Neuronal stem cell (in vitro differentiated cells): ENCODE measurements at regions not wholly inside any gene's neighbourhood (a gene's known extent, or its start where the extent isn't known, plus 50 kb on each side); places are given as distances from the start of the nearest gene placed in this dataset.
A peak's percentile ranks its signal among the peaks of the same experiment; 100 is the strongest.

Source experiments
- DNase-seq: peaks from one replicate; pipeline ENCODE4 v3.0.0-alpha.2; 2013; ENCODE audit warnings: low spot score
- H2AFZ ChIP-seq: one replicate; pipeline ENCODE4 v1.6.1; 2013; ENCODE audit warnings: mild to moderate bottlenecking, low read length, inconsistent platforms
- H2AK5ac ChIP-seq: 2 replicates; pipeline ENCODE4 v1.6.1; 2013; ENCODE audit warnings: low read depth, mild to moderate bottlenecking, inconsistent platforms, low read length, moderate library complexity, mixed read lengths
- H2BK120ac ChIP-seq: 2 replicates; pipeline ENCODE4 v1.6.1; 2013; ENCODE audit warnings: low read depth, mild to moderate bottlenecking, inconsistent platforms, low read length, moderate library complexity, mixed read lengths
- H2BK12ac ChIP-seq: one replicate; pipeline ENCODE4 v1.6.1; 2013; ENCODE audit warnings: low read length, inconsistent platforms
- H2BK15ac ChIP-seq: 2 replicates; pipeline ENCODE4 v1.6.1; 2013; ENCODE audit warnings: mild to moderate bottlenecking, low read length, inconsistent platforms, mixed read lengths
- H2BK5ac ChIP-seq: one replicate; pipeline ENCODE4 v1.6.1; 2013; ENCODE audit warnings: inconsistent platforms, mild to moderate bottlenecking, low read length, moderate library complexity
- H3K14ac ChIP-seq: one replicate; pipeline ENCODE4 v1.6.1; 2013; ENCODE audit warnings: low read length, inconsistent platforms
- H3K18ac ChIP-seq: 2 replicates; pipeline ENCODE4 v1.6.1; 2013; ENCODE audit warnings: low read length, inconsistent platforms
- H3K23ac ChIP-seq: 2 replicates; pipeline ENCODE4 v1.6.1; 2013; ENCODE audit warnings: low read depth, mild to moderate bottlenecking, mixed read lengths, low read length, inconsistent platforms; ENCODE audit not compliant: poor library complexity
- H3K27ac ChIP-seq: replicated peaks from 3 replicates; pipeline ENCODE4 v1.5.1; 2013; ENCODE audit warnings: low read length, inconsistent platforms
- H3K27me3 ChIP-seq, 3 experiments: 2 replicates each; pipeline ENCODE4 v1.6.1; 2013; ENCODE audit warnings: low read length in 3 of 3, mild to moderate bottlenecking in 2 of 3, inconsistent platforms in 1 of 3, low read depth in 1 of 3, mixed read lengths in 1 of 3, moderate library complexity in 1 of 3; ENCODE audit not compliant: control insufficient read depth in 3 of 3, insufficient read depth in 3 of 3
- H3K36me3 ChIP-seq, 2 donors: replicated peaks in 1 of 2; 2 replicates each; pipeline ENCODE4 v1.6.1; 2013; ENCODE audit warnings: low read length in 2 of 2; ENCODE audit not compliant: control insufficient read depth in 2 of 2, insufficient read depth in 2 of 2
- H3K4ac ChIP-seq: 2 replicates; pipeline ENCODE4 v1.6.1; 2013; ENCODE audit warnings: inconsistent platforms, mild to moderate bottlenecking, low read length, moderate library complexity
- H3K4me1 ChIP-seq, 2 donors: 1 replicate in 1 of 2; 2 replicates in 1 of 2; pipeline ENCODE4 v1.6.1; 2013; ENCODE audit warnings: low read length in 2 of 2, low read depth in 1 of 2; ENCODE audit not compliant: control insufficient read depth in 2 of 2, insufficient read depth in 1 of 2
- H3K4me2 ChIP-seq: one replicate; pipeline ENCODE4 v1.6.1; 2013; ENCODE audit warnings: mild to moderate bottlenecking, low read length, inconsistent platforms; ENCODE audit not compliant: insufficient read depth, poor library complexity, severe bottlenecking
- H3K4me3 ChIP-seq, 2 donors: 2 replicates each; pipeline ENCODE4 v1.5.1; 2013; ENCODE audit warnings: low read length in 2 of 2, mild to moderate bottlenecking in 2 of 2, inconsistent platforms in 1 of 2, moderate library complexity in 1 of 2
- H3K79me1 ChIP-seq: one replicate; pipeline ENCODE4 v1.6.1; 2013; ENCODE audit warnings: low read depth, mild to moderate bottlenecking, inconsistent platforms, low read length, moderate library complexity
- H3K9ac ChIP-seq: one replicate; pipeline ENCODE4 v1.6.1; 2013; ENCODE audit warnings: mild to moderate bottlenecking, low read depth, low read length, inconsistent platforms; ENCODE audit not compliant: poor library complexity
- H3K9me3 ChIP-seq, 2 donors: replicated peaks in 1 of 2; 2 replicates each; pipeline versions ENCODE3 to v1.6.1; 2013; ENCODE audit warnings: low read length in 2 of 2, mild to moderate bottlenecking in 2 of 2, inconsistent platforms in 1 of 2, low read depth in 1 of 2, mixed read lengths in 1 of 2, moderate library complexity in 1 of 2; ENCODE audit not compliant: control insufficient read depth in 2 of 2, insufficient read depth in 1 of 2
- H4K8ac ChIP-seq: one replicate; pipeline ENCODE4 v1.6.1; 2013; ENCODE audit warnings: low read depth, mild to moderate bottlenecking, inconsistent platforms, low read length, moderate library complexity
- H4K91ac ChIP-seq: one replicate; pipeline ENCODE4 v1.6.1; 2013; ENCODE audit warnings: low read length, low read depth, mild to moderate bottlenecking, inconsistent platforms; ENCODE audit not compliant: poor library complexity
- WGBS, 2 donors: extraction: QIAGEN DNeasy Blood & Tissue Kit; methylation state at CpG; one replicate each; pipeline ENCODE4 v1.1.7; 2013; ENCODE audit warnings: missing lambda C conversion rate in 2 of 2, mixed read lengths in 1 of 2; ENCODE audit not compliant: insufficient read length in 2 of 2, insufficient replicate concordance in 1 of 2; ENCODE audit errors: extremely low coverage in 2 of 2; 5-methylcytosine and 5-hydroxymethylcytosine counted together

GRCh38 chr14:38900887-38901286 is 202.1 kb downstream of the SEC23A start:
- H3K27ac ChIP-seq = no peak overlapping the region
- no peak overlapping the region for H4K91ac ChIP-seq
- no peak overlapping the region for H2AFZ ChIP-seq
- no peak overlapping the region for H3K4me3 ChIP-seq
- no peaks in the 10 kb centered on the region for H3K79me1 ChIP-seq
- H2BK12ac ChIP-seq = no peak overlapping the region
- H3K23ac ChIP-seq = no peak overlapping the region
- H3K9ac ChIP-seq = no peak overlapping the region
- H3K18ac ChIP-seq = no peak overlapping the region
- WGBS, 2 donors = no CpG with 5 or more reads among the region's 1 CpG
- no peaks in the 10 kb centered on the region for H3K9me3 ChIP-seq
- no peak overlapping the region for H3K4ac ChIP-seq
- no peak overlapping the region for H4K8ac ChIP-seq
- no peak for DNase-seq
- H2BK120ac ChIP-seq = no peak overlapping the region
- no peaks in the 10 kb centered on the region for H3K36me3 ChIP-seq
- no peaks in the 10 kb centered on the region for H3K27me3 ChIP-seq
- no peak overlapping the region for H3K14ac ChIP-seq
- H3K4me2 ChIP-seq = no peak overlapping the region
- no peaks in the 10 kb centered on the region for H3K4me1 ChIP-seq
- no peak overlapping the region for H2BK15ac ChIP-seq
- no peak overlapping the region for H2BK5ac ChIP-seq
- H2AK5ac ChIP-seq = no peak overlapping the region

- no peak overlapping the region for H3K27ac ChIP-seq
- peak overlapping the region; percentile 47 for H3K14ac ChIP-seq
- H3K36me3 ChIP-seq = no peaks in the 10 kb centered on the region
- no peak overlapping the region for H3K4me3 ChIP-seq
- no peak for DNase-seq
- H2BK120ac ChIP-seq = no peak overlapping the region
- H2AK5ac ChIP-seq = no peak overlapping the region
- H3K9ac ChIP-seq = no peak overlapping the region
- no peak overlapping the region for H3K4me2 ChIP-seq
- no peak overlapping the region for H3K23ac ChIP-seq
- no peak overlapping the region for H2BK12ac ChIP-seq
- WGBS, 2 donors = no CpG with 5 or more reads among the region's 2 CpGs
- H2AFZ ChIP-seq = no peak overlapping the region
- no peak overlapping the region for H2BK5ac ChIP-seq
- H3K79me1 ChIP-seq = no peaks in the 10 kb centered on the region
- H3K4ac ChIP-seq = no peak overlapping the region
- H3K9me3 ChIP-seq = no peaks in the 10 kb centered on the region
- H3K27me3 ChIP-seq = no peaks in the 10 kb centered on the region
- H4K91ac ChIP-seq = no peak overlapping the region
- H4K8ac ChIP-seq = no peak overlapping the region
- H2BK15ac ChIP-seq = no peak overlapping the region
- no peak overlapping the region for H3K18ac ChIP-seq
- H3K4me1 ChIP-seq = no peaks in the 10 kb centered on the region
Observed at GRCh38 chr14:38887696-38888095, 215.3 kb downstream of the SEC23A start.

- no peak overlapping the region for H3K18ac ChIP-seq
- no peaks in the 10 kb centered on the region for H3K79me1 ChIP-seq
- H3K4me2 ChIP-seq = no peak overlapping the region
- H3K4me3 ChIP-seq = no peak overlapping the region
- no peaks in the 10 kb centered on the region for H3K9me3 ChIP-seq
- no peak overlapping the region for H2AK5ac ChIP-seq
- H2BK120ac ChIP-seq = no peak overlapping the region
- H4K91ac ChIP-seq = no peak overlapping the region
- H3K36me3 ChIP-seq = no peaks in the 10 kb centered on the region
- no peak overlapping the region for H3K23ac ChIP-seq
- H2BK5ac ChIP-seq = no peak overlapping the region
- no peak overlapping the region for H2AFZ ChIP-seq
- H3K4me1 ChIP-seq = no peaks in the 10 kb centered on the region
- no peak overlapping the region for H3K14ac ChIP-seq
- H3K9ac ChIP-seq = no peak overlapping the region
- H4K8ac ChIP-seq = no peak overlapping the region
- H2BK12ac ChIP-seq = no peak overlapping the region
- H3K4ac ChIP-seq = no peak overlapping the region
- no peaks in the 10 kb centered on the region for H3K27me3 ChIP-seq
- H2BK15ac ChIP-seq = no peak overlapping the region
- no peak overlapping the region for H3K27ac ChIP-seq
- no peak for DNase-seq
Observed at GRCh38 chr14:38884109-38884508, 218.9 kb downstream of the SEC23A start.

- Histone ChIP-seq H2BK12ac (no peak overlapping the region), H2BK15ac (no peak overlapping the region), H4K8ac (no peak overlapping the region), H3K4me1 (no peaks in the 10 kb centered on the region), H3K14ac (no peak overlapping the region), H3K27ac (no peak overlapping the region), H3K4ac (no peak overlapping the region), H2AFZ (no peak overlapping the region), H3K9me3 (no peaks in the 10 kb centered on the region), H3K18ac (no peak overlapping the region), H2BK120ac (no peak overlapping the region), H2AK5ac (no peak overlapping the region), H3K27me3 (no peaks in the 10 kb centered on the region), H3K4me3 (no peak overlapping the region), H4K91ac (no peak overlapping the region), H3K23ac (no peak overlapping the region), H2BK5ac (no peak overlapping the region), H3K9ac (no peak overlapping the region), H3K36me3 (no peaks in the 10 kb centered on the region), H3K79me1 (no peaks in the 10 kb centered on the region), H3K4me2 (no peak overlapping the region)
- no CpG with 5 or more reads among the region's 3 CpGs for WGBS, 2 donors
- no peak for DNase-seq
Observed at GRCh38 chr14:38883127-38883526, 219.9 kb downstream of the SEC23A start.
